ENCODE measurements at regions not wholly inside any gene's neighbourhood (a gene's known extent, or its start where the extent isn't known, plus 50 kb on each side); places are given as distances from the start of the nearest gene placed in this dataset.

DNA sequence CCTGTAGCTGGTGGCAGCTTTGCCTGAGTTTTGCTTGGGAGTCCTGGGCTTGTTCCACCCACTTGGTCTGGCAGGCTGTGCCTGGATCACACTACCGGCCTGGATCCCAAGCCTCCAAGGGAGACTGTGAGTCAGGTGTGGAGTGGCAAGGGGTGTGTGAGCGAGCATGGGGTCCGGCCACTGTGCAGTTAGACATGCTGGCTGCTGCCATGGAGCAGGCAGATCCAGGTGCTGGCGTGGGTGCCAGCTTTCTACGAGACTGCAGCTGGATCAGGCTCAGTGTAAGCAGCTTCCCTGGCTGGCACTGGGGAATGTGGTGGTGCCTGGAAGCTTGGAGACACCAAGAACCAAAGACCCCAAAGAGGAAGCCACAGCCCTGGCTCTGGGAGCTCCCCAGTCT lies 102.0 kb upstream of the BNIP2 start:
- no peak for TF ChIP-seq RAD21 (IDR thresholded peaks at IDR 0.05; ENCODE audit: low read depth)
- TF ChIP-seq, protein P1, sequence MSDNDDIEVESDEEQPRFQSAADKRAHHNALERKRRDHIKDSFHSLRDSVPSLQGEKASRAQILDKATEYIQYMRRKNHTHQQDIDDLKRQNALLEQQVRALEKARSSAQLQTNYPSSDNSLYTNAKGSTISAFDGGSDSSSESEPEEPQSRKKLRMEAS (IDR thresholded peaks at IDR 0.05) = no peak
- TF ChIP-seq EP300 (IDR thresholded peaks at IDR 0.05; ENCODE audit: borderline replicate concordance) = no peak
- TF ChIP-seq CEBPB (IDR thresholded peaks at IDR 0.05) = no peak

All from Ishikawa (cell line).